HG03520 (cell line): ENCODE measurements at regions not wholly inside any gene's neighbourhood (a gene's known extent, or its start where the extent isn't known, plus 50 kb on each side); places are given as distances from the start of the nearest gene placed in this dataset.
A peak's percentile ranks its signal among the peaks of the same experiment; 100 is the strongest.
"Not testable (repeated sequence)": the region's sequence is repeated elsewhere in the genome, so short reads cannot be mapped to it uniquely, and the experiment has no call there.

Experiments
- ATAC-seq: cut with Tn5 transposase; IDR thresholded peaks from one replicate; pipeline ENCODE4 v1.9.1; 2021; ENCODE audit warnings: mild to moderate bottlenecking, moderate library complexity; ENCODE audit not compliant: unreplicated experiment

DNA sequence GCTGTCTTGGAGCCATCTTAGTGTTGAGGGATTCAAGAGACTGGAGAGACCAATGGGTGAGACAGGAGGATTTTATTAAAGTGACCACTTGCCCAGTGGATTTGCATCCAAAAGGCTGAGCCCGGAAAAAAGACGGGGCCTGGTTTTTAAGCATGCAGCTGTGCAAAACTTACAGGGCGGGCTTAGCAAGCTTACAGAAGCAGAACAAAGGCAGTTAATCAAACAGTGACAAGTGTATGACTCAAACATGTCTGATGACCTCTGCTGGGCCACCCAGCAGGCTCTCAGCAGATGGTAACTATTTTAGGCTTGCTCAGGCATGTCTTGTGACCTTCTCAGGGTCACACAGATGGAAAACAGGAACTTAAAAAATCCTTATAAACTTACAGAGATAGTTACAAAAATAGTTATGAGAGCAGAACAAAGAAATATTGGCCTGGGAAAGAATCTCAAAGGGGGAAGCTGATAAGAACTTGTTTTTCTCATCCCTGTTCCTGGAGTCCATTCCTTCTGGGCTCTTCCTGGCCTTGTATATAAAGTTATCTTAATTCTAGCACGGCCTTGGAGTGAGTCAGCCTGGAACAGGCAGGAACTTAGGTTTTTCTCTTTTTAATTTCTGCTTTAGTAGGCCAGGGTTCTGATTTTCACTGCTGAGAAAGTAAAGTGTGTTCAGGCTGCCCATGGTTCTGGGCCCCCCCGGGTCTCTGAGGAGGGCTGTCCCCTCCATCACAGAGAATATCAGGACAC, 141.3 kb downstream of the CCDC74A start:
- not testable (repeated sequence) for ATAC-seq

DNA sequence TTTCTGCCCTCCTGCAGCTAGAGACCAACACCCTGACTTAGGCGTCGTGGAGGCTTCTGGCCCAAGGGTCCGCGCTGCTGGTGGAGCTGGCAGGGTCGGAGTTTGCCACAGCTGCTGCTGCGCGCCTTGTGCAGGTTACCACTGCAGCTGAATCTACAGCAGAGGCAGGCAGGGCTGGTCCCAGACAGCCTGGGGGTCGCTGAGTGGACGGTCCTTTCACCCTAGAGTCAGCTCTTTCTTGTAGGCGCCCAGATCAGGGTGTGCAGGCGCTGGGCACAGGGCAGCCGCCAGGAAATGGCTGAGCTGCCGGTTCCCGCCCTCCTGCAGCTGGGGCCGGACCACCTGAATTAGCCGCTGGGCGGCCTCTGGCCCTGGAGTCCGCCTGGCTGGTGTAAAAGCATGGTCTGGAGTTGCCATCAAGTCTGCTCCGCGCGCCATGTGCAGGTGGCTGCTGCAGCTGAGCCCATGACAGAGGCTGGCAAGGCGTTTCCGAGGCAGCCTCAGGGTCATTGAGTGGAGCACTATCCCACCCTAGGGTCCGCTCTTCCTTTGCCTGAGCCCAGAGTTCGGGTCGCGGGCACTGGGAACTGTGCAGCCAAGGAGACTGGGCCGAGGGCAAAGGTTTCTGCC, 144.3 kb downstream of the CCDC74A start:
- not testable (repeated sequence) for ATAC-seq

DNA sequence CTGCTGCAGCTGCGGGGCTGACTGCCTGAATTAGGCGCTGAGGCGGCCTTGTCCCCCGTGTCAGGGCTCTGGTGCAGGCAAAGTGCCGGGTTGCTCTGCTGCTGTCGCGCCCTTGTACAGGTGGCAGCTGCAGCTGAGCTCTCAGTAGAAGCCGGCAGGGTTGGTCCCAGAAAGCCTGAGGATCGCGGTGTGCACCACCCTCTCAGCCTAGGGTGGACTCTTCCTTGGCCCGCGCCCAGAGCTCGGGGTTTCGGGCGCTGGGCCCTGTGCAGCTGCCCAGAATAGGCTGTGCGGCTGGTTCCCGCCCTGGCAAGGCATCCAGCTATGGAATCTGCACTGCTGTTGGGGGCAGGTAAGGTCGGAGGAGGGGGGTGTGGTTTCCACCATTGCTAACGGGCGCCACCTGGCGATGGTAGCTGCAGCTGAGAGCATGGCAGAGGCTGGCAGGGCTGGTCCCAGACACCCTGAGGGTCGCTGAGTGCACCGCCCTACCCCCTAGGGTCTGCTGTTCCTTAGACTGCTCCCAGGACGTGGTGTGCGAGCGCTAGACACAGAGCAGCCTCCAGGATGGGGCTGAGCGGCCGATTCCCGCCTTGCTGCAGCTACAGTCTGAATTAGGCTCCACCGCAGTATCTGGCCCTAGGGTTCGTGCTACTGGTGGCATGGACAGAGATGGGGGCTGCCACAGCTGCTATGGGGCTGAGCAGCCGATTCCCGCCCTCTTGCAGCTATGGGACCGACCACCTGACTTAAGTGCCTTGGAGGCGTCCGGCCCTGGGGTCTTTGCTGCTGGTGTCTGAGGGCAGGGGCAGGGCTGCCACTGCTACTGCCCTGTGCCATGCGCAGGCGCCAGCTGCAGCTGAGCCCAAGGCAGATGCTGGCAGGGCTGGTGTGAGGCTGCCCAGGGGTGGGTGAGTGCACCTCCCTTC, 145.0 kb downstream of the CCDC74A start:
- peak; percentile 87 for ATAC-seq

DNA sequence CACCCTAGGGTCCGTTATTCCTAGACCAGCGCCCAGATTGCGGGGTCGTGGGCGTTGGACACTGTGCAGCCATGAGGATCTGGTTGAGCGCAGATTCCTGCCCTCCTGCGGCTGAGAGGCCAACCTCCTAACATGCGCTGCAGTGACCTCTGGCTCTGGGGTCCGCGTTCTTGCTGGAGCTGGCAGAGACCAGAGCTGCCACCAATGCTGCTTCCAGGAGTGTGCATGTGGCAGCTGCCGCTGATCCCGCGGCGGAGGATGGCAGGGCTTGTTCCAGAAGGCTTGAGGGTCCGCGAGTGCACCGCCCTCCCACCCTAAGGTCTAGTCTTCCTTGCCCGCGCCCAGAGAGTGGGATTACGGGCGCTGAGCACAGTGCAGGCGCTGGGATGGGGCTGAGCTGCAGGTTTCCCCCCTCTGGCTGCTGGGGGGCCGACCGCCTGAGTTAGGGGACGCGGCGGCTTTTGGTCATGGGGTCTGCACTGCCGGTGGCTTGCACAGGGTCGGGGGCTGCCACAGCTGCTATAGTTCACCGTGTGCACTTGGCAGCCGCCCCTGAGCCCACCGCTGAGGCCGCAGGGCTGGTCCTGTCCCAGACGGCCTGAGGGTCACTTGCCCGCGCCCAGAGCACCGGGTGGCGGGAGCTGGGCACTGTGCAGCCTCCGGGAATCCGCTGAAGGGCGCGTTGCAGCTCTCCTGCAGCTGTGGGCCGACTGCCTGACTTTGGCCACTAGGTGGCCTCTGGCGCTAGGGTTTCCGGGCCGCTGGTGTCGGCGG, 145.9 kb downstream of the CCDC74A start:
- peak; percentile 86 for ATAC-seq

DNA sequence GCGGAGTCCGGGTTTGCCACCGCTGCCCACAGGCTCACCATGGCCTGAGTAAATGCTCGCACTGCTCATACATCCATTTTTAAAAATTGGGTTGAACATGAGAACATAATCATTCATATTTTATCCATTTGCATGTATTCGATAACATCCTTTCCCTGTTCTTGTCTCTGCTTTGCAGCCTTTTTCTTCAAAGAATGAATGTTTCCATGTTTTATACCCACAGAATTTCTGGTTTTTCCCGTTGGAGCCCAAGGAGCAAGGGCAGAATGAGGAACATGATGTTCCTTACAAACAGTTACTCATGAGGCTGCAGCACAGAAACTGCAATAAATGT, 146.5 kb downstream of the CCDC74A start:
- ATAC-seq, result no peak

DNA sequence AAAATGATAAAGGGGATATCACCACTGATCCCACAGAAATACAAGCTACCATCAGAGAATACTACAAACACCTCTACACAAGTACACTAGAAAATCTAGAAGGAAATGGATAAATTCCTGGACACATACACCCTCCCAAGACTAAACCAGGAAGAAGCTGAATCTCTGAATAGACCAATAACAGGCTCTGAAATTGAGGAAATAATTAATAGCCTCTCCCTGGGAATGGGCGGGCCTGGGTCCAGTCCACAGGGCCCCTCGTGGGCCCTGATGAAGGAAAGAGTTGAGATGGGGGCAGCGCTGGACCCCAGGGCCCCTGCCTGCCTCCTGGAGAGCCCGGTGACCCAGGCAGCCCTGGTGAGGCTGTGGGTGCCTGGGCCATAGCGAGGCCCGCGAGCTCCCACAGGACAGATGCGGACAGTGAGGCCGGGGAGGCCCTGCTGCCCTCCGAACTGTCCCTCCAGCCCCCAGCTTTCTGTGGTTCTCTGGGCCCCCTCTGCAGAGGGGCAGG, 154.0 kb downstream of the CCDC74A start:
- peak; percentile 22 for ATAC-seq

DNA sequence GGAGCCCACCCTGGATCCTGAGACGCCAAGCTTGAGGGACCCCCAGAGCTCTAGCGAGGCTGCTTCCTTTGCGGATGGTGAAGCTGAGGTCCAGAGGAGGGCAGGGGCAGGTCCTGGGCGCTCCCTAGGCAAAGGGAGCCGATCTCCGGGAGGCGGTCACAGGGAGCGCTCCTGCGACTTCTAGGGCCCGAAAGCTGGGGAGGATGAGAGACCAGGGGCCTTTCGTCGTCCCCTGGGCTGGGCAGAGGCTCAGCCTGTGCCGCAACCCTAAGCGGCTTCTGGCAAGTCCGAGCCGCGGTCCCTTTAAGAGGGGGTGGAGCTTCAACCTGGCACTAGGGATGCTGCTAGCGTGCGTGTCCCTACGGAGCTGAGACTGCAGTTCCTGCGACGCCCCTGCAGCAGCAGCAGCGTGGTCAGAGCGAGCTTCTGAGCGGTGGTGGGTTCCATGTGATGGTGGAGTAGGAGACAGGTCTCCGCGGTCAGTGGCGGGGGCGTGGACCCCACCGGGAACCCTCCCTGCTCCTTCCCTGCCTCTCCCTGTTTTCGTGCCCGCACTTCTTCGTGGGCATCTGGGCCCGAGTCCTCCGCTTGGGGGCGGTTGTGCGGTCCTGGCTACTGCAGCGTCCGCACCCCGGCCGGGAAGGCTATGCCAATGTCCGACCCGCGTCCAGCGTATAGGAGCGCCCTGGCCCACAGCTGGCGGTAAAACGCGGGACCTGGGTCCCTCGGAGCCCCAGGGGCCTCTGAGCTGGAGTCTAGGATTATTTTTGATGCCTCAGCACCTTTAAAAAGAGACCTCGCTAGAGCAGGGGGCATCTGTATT, 154.6 kb downstream of the CCDC74A start:
- peak; percentile 100 for ATAC-seq

DNA sequence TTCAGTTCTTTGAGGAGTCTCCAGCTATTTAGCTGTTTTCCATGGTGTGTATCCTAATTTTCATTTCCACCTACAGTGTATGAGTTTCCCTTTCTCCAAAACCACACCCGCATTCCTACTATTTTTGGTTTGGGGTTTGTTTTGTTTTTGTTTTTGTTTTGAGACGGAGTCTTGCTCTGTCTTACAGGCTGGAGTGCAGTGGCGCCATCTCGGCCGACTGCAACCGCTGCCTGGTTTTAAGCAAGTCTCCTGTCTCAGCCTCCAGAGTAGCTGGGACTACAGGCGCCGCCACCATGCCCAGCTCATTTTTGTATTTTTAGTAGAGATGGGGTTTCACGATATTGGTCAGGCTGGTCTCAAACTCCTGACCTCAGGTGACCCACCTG, 155.2 kb downstream of the CCDC74A start:
- ATAC-seq, result peak; percentile 24

DNA sequence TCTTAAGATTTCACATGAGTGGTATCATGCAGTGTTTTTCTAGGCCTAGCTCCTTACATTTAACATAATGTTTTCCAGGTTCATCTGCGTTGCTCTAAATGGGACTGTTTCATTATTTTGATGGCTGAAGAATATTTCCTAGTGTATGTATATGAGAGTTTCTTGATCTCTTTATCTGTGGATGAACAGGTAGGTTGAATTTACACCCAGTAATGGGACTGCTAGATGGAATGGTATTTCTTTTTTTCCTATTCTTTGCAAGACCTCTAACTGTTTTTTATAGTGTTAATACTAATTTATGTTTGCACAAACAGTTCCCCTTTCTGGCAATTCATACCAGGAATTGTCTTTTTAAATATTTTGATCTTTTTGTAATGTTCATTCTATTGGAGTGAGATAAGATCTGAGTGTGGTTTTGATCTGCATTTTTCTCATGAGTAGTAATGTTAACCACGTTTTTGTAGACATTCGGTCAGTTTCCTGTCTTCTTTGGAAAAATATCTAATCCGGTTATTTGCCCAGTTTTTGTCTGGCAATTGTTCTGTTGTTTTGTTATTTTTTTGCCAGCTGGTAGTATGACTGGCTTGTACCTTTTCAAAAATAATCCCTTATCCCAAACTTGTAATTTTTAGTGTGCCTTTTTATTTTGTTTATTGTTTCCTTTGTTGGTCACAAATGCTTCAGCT, 157.1 kb downstream of the CCDC74A start:
- ATAC-seq, result not testable (repeated sequence)

DNA sequence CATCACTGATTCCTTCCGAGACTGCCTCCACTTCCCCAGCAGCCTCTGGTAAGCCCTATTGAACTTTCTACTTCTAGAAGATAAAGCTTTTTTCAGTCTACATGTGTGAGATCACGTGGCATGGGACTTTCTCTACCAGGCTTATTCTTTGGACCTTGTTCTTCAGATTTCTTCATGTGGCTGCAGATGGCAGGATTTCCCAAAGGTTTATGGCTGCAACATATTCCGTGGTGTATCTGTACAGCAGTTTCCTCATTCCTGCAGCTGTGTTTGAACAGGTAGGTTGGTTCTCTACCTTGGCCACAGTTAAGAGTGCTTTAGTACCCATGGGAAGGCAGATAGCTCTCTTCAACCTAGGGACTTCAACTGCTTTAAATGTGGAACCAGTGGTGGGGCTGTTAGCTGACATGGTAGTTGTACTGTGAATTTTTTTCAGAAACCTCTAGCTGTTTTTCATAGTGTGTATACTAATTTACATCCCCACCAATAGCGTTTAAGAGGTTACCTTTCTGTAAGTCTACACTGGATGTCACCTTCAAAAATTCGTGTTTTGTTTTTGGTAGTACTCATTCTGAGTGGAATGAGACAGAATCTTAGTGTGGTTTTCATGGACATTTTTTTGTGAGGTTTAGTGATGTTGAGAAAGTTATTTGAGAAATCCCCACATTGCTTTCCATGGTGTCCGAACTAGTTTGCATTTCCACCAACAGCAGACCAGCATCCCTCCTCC, 158.6 kb downstream of the CCDC74A start:
- ATAC-seq, result not testable (repeated sequence)

DNA sequence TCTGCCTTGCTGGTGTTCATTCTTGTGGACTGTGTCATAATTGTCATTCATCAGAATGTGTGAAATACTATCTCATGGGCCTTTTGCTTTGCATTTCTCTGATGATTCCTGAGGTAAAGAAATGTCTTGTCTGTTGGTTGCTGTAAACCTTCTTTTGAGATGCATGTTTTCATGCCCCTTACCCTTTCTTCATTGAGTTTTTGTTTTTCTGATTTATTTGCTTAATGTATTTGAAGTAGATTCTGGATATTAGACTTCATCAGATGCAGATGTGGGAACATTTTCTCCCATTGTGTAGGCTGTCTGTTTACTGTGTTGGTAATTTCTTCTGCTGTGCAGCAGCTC, 159.2 kb downstream of the CCDC74A start:
- ATAC-seq, result not testable (repeated sequence)

DNA sequence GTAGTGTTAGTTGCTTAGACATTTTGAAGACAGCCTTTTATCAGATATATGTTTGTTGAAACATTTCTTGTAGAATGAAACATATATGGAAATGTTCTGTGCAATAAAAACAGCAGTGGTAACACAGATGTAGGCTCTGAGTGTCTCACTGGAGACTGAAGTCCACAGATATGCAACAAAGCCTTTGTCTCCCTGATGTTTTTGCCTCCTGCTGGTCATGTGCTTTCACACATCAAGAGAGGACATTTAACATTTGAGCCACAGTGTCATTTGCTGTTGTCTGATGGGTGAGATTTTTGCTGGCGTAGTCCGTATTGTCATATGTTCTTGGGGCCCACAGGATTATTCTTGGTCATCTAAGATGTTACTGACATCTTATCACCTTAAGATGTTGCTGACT, 161.4 kb downstream of the CCDC74A start:
- ATAC-seq, result not testable (repeated sequence)

DNA sequence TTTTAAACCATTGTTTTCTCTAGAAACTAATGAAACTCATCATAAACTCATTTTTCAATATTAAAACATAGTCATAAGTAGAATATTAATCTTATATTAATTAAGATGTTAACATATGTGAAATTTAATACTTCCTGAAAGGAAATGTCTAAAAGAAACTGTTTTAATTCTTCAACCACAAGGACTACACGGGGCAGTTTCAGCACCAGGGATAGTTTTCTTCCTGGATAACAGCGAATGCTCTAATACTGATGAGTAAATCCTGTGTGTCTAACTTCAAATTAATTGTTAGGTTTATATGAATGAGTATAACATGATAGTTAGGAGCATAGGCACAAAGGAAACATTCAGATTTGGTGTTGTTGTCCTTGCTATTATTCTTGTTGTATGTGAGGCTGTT, 183.6 kb downstream of the CCDC74A start:
- ATAC-seq, result not testable (repeated sequence)

DNA sequence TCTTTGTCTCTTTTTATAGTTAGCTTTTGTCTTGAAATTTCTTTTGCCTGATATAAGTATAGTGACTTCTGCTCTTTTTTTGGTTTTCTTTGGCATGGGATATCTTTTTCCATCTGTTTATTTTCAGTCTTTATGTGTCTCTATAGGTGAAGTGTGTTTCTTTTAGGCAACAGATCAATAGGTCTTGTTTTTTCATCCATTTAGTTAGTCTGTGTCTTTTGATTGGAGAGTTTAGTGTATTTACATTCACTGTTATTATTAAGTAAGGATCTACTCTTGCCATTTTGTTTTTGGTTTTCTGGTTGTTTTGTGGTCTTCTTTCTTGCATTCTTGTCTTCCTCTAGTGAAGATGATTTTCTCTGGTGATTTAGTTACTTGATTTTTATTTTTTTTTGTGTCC, 190.2 kb downstream of the CCDC74A start:
- not testable (repeated sequence) for ATAC-seq

DNA sequence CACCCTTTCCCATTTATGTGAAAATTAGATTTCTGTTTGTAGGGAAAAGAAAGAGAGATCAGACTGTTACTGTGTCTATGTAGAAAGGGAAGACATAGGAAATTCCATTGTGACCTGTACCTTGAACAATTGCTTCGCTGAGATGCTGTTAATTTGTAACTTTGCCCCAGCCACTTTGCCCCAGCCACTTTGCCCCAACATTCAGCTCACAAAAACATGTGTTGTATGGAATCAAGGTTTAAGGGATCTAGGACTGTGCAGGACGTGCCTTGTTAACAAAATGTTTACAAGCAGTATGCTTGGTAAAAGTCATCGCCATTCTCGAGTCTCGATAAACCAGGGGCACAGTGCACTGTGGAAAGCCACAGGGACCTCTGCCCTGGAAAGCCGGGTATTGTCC, 193.5 kb downstream of the CCDC74A start:
- not testable (repeated sequence) for ATAC-seq

DNA sequence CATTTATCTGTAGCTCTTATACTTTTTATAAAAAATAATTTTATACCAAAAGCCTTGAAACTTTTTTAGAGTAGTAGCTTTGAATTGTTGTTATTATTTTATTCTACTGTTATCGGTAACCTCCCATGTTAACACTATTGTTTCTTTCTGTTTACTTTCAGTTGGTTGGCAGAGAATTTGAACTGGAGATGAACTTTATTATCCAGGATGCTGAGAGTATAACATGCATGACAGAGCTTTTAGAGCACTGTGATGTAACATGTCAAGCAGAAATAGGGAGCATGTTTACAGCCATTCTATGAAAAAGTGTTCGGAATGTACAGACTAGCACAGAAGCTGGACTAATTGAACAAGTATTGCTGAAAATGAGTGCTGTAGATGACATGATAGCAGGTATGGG, 194.6 kb downstream of the CCDC74A start:
- ATAC-seq, result not testable (repeated sequence)

DNA sequence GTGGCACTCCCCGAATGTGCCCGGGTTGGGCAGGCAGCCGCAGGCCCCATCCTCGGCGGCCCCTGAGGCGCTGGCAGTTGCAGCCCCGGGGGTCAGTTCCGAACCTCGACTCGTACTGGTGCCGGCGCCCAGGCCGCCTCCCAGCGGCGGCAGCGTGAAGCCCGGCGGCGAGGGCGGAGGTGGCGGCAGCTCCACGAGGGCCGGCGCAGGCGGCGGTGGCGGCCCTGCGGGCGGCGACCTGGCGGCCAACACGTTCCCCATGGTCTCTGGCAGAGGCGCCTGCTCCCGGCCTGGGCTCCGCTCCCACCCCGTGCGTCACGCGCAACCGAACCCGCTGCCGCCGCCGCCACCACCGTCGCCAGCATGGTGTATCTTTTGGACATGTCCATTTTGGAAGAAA, 196.3 kb downstream of the CCDC74A start:
- no peak for ATAC-seq

DNA sequence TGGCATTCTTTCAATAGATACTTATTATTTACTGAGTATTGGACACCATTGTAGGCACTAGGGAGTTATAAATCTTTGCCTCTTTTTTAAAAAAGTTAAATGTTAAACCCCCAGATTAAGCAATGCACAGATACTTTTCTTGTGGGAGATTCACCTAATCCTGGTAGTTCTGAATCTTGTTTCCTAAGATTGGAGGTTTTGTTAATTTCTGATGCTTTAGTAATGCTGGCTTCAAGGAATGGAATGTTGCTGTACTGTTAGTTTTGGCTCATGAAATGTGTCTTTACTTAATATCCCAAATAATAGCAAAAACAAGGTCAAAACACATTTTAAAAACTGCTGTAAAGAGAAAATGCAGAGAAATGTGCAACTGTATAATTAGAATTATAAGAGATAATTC, 200.8 kb downstream of the CCDC74A start:
- not testable (repeated sequence) for ATAC-seq

DNA sequence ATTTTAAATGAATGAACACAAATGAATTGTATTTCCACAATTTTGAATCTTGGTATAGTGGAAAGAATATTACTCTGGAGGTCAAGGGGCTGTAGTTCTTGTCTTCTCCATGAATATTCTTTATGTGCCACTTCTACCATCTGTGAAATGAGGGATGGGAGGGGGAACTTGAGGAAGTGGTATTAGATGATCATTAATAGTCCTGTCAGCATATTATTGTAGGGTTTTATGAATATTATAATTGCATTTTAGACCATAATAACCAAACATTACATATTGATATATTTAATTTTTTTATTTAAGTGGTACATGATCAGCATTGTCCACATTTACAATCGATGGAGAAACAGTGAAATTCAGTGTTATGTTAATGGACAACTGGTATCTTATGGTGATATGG, 205.8 kb downstream of the CCDC74A start:
- not testable (repeated sequence) for ATAC-seq
